IPS DF 4.7 (cell line): ENCODE measurements at regions not wholly inside any gene's neighbourhood (a gene's known extent, or its start where the extent isn't known, plus 50 kb on each side); places are given as distances from the start of the nearest gene placed in this dataset.

Source experiments
- DNase-seq: peaks from one replicate; pipeline ENCODE4 v3.0.0-alpha.2; 2013; ENCODE audit warnings: low spot score; ENCODE audit errors: extremely low read depth

DNA sequence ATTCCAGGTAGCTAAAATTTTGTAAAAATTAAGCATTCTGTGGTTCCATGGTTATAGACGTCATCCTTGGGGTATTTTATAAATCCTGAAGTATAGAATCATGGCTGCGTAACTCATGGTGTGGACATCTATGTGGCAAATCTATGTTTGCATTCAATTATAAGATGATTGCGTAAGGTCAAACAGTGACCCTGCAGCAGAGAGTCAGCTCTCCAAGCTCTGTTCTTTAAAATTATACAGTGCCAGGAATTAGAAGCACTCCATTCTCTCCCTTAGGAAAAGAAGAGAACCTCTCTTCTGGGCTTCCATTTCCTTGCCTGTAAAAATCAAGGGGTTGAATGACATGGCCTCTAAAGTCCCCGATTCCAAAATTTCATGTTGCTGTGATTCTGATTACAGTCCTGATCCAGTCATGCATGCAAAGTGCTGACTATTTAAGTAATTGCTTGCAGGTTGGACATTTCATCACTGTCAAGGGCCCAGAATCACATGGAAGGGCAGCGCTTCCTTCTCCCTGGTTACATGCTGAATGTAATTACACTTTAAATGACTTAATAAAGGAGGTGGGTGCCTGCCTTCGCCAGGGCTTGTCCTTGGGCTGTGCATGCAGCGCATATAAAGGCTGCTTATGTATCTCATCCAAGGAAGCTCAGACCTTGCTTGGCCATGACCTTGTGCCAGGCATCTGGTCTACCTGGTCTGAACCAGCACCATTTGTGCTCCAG is 550.7 kb downstream of the TYW1 start:
- no peak for DNase-seq

DNA sequence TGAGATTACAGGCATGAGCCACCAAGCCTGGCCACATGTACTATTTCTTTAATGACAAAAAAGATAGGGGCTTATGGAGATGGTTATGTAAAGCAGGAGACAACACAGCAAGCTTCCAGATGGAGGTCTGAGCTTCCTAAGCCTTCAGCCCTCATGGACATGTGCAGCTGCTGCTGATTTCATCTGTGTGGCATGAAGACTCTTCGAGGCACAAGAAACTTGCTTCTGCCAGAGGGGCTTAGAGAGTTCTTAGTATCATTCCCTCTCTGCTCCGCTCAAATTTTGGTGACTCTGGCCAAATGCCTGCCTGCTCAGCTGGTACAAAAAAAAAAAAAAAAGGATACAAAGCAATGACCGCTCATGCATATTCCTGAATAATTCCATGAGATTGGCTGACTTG is 552.5 kb downstream of the TYW1 start:
- no peak for DNase-seq

DNA sequence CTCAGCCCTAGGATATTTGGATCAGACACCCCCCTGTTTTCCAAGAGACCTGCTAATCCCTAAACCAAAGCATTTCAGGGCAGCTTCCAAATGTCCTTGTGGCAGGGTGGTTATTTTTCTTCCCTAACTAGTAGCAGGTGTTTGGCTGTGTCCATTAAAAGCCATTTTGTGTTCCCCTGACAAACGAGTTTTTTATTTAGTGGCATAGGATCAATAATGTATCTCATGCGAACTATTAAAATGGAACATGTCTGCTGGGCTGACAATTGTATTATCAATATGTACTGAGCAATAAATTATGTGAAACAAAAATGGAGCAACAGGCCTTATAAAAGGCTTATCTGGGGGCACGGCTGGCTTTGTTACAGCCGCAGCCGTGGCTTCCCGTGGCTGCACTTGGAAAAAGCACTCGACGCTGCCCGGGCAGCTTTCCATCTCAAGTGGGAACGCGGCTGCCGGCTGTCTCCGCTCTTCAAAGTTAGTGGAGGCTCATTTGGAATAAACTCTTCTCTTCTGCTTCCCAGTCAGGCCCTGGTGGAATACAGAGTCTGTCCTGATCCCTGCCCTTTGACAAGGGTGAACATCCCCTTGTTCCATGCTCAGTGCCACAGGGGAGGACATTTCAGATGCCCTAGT is 554.3 kb downstream of the TYW1 start:
- DNase-seq, result no peak

DNA sequence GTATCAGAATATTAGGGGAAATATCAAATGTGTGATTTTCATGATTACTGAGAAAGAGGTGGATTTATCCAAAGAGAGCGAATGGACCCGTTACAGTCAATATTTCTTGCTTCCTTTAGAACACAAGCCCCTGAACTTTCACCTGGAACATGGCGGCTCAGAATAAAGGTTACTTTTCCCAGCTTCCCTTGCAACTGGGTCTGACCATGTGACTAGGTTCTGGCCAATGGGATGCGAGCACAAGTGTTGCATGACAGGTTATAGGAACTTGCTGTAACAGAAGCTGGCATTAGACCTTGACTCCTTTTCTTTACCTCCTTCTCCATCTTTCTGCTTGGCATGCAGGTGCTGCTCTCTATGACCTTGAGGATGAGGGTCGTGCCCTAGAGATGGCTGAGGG is 556.1 kb downstream of the TYW1 start:
- DNase-seq, result no peak

DNA sequence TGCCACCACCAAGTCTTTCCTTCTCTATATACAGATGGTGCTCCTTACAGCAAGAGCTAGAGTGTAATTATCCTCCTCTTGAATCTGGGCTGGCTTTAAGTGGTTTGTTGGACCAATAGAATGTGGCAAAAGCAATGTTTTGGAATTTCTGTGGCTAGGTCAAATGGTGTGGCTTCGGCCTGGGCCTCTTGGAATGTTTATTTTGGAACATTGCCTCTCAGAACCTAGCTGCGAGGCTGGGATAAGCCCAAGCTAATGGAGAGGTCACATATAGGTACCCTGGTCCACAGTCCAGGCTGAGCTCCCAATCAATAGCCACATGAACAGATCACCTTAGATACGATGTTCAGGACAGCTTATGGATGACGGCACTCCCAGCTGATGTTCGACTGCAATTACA is 556.7 kb downstream of the TYW1 start:
- DNase-seq, result no peak

DNA sequence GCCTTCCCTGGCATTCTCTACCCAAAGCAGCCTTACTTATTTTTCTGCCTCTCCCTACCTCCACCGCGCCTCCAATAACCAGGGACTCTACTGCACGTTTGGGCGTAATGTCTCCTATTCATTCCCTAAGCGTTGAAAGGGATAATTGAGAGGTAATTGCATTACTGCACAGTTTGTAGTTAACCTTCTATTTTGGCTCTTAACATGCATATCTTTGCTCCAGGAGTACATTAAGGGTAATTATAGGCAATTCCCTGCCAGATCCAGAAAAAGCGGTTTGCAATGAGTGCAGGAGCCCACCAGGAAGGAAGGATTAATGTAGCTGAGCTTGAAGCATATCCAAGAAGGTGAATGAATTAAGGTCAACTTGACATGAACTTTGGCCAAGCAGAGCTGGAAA is 558.4 kb downstream of the TYW1 start:
- no peak for DNase-seq

DNA sequence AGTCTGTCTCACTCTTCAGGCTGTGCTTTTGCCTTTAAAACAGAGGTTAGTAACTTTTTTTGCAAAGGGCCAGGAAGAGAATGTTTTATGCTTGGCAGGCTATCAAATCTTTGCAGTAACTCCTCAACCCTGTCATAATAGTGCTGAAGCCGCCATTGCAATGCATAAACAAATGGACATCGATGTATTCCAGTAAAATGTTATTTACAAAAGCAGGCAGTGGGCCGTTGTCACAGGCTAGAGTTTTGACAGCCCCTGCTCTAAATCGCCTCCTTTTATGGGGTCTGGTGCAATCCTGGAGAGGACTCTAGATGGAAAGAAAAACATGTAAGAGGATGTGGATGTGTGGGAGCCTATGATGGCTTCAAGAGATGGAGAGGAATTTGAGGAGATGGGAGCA is 568.3 kb downstream of the TYW1 start:
- no peak for DNase-seq

DNA sequence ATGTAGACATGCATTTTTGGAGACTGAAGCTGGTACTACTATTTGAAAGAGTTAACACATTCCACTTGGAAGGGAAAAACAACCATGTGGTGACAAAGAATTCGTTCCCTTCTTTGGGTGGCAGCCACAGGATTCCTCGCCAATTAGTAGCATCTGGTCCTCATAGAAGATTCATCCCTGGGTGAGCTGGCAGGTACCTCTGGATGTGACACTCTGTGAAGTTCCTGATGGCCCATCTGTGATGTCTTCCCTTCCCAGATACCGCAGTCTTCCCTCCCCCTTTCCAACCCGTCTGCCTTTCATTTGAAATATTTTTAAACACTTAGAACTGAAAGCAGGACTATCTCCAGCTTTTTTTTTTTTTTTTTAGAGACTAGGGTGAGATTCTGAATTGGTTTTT is 569.5 kb downstream of the TYW1 start:
- DNase-seq, result no peak

DNA sequence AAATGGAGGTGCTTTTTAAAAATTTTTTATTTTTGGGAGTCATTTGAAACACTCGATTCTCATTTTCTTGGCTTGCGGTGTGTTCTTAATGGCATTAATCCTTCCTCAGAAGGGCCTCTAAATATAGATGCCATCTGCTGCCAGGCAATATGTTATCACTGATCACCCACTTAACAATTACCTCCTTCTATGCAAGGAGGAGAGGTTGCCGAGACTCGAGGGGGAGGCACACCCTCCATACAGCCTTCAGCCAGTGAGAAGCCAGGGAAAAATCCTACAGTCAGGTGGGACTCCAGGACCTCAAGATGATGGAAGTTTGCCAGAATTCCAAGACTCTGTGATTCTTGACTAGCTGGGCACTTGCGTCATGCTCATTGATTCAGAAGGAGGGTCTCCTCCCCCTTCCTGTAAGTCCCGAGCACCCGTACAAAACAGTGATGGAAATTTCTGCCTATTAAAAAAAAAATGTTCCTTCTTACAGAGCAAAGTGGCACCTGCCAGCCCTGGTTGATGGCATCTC is 574.5 kb downstream of the TYW1 start:
- DNase-seq, result no peak

DNA sequence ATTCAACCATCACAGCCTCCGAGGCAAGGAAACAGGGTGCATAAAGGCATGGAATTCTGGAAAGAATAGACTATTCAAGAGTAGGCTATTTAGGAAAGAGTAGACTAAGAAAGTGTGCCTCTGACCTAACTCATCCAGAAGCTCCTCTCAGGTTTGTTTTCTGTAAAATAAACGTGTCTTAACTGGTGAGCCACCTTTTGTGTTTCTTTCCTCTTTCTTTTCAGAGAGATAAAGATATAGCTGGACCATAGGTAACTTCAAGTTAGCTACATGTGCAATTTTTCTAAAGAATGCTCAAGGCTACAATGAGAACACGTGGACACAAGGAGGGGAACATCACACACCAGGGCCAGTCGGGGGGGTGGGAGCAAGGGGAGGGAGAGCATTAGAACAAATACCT is 577.0 kb downstream of the TYW1 start:
- DNase-seq, result no peak

DNA sequence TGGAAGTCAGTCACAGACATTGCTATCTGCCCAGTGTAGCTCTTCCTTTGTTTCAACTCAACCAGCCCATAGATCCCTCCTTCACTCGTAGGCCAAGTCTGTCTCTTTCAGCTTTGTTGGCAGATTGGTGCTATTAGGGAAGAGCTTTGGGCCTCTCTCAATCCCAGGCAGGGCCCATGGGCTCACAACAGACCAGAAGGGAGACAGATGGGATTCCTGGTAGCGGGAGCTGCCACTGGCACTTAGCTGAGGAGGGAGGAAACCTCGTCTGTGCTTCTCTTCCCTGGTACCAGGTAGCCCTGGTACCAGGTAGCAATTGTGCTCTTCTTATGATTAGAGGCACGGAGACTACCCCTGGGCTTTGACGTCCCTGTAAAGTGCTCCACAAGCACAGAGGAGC is 592.0 kb downstream of the TYW1 start:
- DNase-seq, result no peak

DNA sequence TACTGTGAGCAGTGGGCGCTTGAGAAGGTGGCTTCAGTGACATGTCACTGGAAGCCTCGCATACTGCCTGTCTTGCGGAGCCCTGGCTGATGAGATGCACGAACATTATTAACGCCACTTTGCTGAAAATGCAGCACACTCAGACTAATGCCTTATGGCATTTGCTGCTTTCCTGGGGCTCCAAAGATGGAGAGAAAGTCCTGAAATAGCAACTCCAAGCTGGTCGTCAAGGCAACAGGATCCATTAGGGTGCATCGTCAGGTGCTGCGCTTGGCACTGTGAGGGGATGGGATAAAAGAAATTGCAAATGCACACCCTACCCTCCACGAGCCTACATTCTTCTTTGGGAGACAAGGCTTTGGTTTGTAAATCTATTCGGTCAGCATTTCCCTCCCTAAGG is 592.5 kb downstream of the TYW1 start:
- no peak for DNase-seq

DNA sequence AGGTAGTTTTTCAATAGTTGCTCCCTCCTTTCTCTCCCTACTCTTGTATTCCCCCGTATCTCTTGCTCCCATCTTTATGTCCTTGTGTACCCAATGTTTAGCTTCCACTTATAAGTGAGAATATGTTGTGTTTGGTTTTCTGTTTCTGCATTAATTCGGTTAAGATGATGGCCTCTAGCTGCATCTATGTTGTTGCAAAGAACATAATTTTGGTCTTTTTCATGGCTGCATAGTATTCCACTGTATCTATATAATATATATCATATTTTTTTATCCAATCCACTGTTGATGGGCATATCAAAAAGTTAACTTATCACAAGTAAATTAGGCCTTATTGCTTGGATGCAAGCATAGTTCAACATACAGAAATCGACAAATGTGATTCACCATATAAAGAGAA is 594.0 kb downstream of the TYW1 start:
- DNase-seq, result no peak

DNA sequence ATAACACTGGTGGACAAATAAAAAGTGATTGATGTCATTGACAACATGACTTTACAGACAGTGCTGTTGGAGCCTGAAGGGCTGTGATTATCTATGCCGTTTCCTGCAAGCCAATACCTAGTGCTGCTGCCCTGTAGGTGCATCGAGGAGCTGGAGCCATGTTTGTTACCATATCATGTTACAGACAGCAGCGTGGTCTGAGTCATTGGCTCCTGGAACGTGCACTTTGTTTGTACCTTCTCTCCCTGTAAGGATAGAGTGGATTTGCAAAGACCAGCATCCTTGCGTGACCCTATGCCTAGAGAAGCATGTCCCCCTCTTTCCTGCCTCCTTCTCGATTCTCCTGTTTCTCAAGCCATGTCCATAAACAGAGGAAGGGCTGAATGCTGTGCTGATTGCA is 597.2 kb downstream of the TYW1 start:
- no peak for DNase-seq

DNA sequence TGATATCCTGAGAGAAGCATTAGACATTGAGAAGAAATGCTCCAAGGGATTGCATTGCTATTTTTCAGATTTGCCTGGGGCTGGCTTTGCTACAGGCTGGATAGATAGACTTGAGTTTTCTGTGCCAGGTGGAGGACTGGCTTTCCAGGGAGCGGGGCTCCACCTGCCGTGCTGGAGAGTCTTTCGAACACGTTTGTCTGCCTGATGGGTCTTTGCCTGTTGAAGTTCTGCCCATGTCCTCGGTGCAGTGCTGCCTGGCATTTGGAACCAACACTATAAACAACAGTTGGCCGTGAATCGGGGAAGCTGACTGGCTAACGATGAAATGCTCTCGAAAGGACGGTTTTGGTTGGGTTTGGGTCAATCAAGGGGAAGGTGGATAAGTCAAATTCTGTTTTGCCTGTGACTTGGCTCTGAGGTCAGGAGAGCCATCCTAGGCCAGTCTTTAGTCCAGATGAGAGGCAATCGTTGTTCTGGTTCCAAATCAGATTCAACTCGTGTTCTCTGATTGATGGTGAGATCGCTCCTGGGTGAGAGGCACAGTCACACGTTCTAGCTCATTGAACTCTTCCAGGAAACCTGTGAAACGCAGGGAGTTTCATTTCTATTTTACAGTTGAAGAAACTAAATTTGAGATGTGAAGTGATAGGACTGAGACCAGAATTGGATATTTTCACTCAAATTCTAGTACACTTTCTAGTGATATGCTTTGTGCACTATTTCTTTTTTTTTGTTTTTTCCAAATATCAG is 599.0 kb downstream of the TYW1 start:
- no peak for DNase-seq

DNA sequence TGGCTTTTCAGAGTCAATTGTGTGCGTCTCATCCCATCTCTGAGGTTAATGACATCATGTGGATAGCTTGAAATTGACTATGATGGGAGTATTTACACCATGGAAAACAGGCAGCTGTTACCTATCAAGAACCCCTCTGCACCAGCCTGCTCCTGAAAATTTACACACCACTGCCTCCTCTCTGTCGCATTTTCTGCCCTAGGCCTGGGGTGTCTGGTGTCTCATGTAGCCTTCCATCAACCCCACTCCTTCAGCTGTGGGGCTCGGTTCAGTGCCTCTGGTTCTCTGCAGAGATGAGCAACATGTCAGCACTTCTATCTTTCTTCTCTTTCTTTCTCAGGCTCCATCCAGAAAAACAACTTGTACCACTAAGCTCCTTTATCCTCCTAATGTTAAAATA is 600.5 kb downstream of the TYW1 start:
- no peak for DNase-seq

DNA sequence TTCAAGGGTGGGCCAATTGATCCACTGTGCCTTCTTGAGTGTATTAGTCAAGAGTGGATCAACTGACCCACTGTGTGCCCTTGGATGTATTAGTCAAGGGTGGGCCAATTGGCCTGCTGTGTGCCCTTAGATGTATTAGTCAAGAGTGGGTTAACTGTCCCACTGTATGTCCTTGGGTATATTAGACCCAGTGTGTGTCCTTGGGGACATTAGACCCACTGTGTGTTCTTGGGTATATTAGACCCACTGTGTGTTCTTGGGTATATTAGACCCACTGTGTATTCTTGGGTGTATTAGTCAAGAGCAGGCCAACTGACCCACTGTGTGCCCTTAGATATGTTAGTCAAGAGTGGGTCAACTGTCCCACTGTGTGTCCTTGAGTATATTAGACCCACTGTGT is 601.8 kb downstream of the TYW1 start:
- DNase-seq, result no peak

DNA sequence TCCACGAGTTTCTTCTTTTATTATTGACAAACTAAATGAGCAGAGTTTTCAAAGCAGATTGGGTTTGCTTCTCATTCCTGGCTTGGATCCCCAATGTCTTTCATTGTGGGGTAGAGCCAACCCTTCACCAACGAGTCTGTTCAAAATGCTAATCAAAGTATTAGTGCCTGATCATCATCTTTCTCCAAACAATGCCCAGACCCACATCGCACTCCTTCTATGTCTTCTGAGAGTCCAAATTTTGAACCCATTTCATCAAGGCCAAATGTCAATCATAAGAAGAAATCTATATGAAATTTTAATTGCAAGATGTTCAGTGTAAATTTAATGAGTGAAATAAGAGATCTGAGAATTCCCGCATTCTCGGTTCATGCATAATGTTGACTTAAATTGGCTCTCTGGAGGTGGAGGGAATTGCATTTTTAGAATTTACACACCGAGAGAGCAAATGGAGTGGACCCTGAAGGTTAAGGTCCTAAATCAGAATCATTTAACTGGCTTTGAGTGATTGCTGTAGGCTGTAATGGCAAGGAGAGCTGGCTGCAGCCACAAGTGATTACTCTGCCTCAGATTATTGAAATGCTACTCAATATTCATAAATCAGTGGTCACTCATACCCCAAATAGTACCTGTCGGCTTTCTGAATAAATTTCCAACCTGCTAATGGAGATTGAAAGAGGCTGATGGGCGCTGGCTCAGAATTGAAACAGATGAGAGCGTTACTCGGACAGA is 602.9 kb downstream of the TYW1 start:
- DNase-seq, result no peak

DNA sequence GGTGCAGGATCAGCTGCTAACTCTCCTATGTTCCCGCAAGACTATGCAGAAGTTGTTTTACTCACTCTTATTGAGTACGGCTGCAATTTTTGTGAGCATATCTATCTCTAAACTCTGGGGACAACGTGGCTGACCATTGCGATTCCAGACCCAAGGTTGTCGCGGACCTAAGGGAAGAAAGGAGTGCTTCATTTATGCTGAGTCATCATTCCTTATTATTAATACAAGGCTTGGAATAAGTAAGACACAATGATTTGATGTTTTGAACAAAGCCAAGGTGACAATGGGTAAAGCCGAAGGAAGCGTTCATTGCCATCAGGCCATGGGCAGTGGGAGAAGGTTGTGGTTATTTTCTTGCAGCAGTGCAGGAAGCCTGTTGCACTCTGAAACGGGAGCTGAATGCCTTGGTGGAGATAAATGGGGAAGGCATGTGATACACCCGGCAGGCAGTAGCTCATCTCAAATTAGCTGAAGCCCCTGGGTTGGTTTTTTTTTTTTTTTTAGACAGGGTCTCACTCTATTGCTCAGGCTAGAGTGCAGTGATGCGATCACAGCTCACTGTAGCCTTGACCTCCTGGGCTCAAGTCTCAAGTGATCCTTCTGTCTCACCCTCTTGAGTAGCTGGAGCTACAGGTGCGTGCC is 605.7 kb downstream of the TYW1 start:
- DNase-seq, result no peak

DNA sequence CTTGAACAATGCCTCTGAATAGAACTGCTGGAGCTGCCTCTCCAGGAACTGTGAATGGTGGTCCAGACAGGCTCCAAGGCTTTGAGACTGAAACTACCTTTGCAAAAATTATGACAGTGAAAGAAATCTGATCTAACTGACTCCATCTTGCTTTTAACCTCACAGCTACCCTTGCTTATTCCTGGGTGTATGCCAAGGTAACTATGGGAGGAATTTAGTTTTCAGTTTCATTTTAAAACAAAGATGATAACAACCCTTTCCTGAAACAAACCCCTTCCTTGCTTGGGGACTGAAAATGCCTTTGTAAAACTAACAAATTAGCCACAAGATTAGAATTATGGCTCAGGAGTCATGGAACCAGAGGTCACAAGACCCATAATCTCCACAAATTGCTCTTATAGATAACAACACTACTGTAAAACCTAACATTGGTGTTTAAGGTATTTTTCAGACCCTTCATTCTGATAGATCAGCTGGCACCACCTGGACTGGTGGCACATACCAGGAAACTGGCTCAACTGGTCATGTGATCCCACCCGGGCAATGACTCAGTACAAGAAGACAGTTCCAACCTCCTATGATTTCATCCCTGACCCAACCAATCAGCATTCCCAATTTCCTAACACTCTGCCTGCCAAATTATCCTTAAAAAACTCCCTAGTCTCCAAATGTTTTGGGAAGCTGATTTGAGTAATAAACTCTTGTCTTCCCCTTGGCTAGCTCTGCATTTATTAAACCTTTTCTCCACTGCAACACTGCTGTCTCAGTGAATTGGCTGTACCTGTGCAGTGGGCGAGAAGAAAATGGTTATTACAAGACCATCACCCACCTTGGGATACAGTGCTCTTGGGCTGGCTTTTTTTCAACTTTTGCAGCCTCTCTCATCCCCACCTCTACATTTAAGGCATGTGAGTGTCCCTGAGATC is 608.1 kb downstream of the TYW1 start:
- no peak for DNase-seq
